AG04449 (cell line): ENCODE measurements at regions not wholly inside any gene's neighbourhood (a gene's known extent, or its start where the extent isn't known, plus 50 kb on each side); places are given as distances from the start of the nearest gene placed in this dataset.

Source experiments
- CTCF ChIA-PET: fragments of 350-600 bp; formaldehyde crosslinking; extraction: SDS; loops from one replicate; lab custom pipeline; 2021; ENCODE audit warnings: antibody characterized with exemption; lab: Yijun Ruan, JAX
- POLR2A ChIA-PET: fragments of 400-600, 350-600 bp; formaldehyde crosslinking; extraction: SDS; loops from one replicate; lab custom pipeline; 2020; ENCODE audit warnings: antibody characterized with exemption, inconsistent platforms; lab: Yijun Ruan, JAX
- DNase-seq: peaks from one replicate; pipeline ENCODE4 v3.0.0-alpha.2; 2010; ENCODE audit warnings: low read depth, low spot score
- H3K4me3 ChIP-seq: 2 replicates; pipeline ENCODE4 v1.5.1; 2011; ENCODE audit warnings: low read depth, mild to moderate bottlenecking, control low read depth, low read length
- TF ChIP-seq, protein P1 (sequence below): IDR thresholded peaks from one replicate; pipeline ENCODE4 v1.5.1; 2011; ENCODE audit warnings: mild to moderate bottlenecking, moderate library complexity, low read length, control low read depth, inconsistent platforms; ENCODE audit not compliant: insufficient read depth; ENCODE audit errors: missing control alignments

- TF ChIP-seq, protein P1, sequence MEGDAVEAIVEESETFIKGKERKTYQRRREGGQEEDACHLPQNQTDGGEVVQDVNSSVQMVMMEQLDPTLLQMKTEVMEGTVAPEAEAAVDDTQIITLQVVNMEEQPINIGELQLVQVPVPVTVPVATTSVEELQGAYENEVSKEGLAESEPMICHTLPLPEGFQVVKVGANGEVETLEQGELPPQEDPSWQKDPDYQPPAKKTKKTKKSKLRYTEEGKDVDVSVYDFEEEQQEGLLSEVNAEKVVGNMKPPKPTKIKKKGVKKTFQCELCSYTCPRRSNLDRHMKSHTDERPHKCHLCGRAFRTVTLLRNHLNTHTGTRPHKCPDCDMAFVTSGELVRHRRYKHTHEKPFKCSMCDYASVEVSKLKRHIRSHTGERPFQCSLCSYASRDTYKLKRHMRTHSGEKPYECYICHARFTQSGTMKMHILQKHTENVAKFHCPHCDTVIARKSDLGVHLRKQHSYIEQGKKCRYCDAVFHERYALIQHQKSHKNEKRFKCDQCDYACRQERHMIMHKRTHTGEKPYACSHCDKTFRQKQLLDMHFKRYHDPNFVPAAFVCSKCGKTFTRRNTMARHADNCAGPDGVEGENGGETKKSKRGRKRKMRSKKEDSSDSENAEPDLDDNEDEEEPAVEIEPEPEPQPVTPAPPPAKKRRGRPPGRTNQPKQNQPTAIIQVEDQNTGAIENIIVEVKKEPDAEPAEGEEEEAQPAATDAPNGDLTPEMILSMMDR: no peak
Measured at GRCh38 chr3:4033296-4033695, 234.1 kb downstream of the LRRN1 start.

GRCh38 chr3:4036046-4036445 lies 236.8 kb downstream of the LRRN1 start:
- DNase-seq: no peak
- ChIA-PET CTCF (no interaction called here), POLR2A (no interaction called here)
- TF ChIP-seq, protein P1: no peak
- no peak overlapping the region for H3K4me3 ChIP-seq

More at GRCh38 chr3:4033296-4033695, 234.1 kb downstream of the LRRN1 start:
- CTCF ChIA-PET: no interaction called here
- no peak for DNase-seq
- no peak overlapping the region for H3K4me3 ChIP-seq
- POLR2A ChIA-PET: no interaction called here

- ChIA-PET POLR2A (no interaction called here), CTCF (no interaction called here)
- TF ChIP-seq, protein P1: no peak
Measured at GRCh38 chr3:4038351-4038750, 239.1 kb downstream of the LRRN1 start.

DNA sequence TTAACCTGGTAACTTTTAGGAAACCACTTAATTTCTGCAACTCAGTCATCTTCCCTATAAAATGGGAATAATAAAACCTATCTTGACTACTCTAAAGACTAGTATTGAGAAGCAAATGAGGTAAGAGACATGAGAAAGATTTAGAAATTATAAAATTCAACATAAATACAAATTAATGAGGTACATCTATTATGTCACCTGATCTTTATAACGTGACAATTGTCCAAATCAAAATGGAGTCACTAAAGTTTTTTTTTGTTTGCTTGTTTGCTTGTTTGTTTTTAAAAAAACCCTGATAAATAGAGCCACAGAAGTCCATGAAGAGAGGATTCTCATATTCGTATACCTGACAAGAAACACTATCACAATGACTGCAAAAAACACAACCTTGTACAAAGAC lies 242.8 kb downstream of the LRRN1 start:
- POLR2A ChIA-PET: no interaction called here
- TF ChIP-seq, protein P1: no peak

More at GRCh38 chr3:4038351-4038750, 239.1 kb downstream of the LRRN1 start:
- no peak for DNase-seq
- no peak overlapping the region for H3K4me3 ChIP-seq

GRCh38 chr3:4042869-4043268 lies 243.6 kb downstream of the LRRN1 start:
- TF ChIP-seq, protein P1: no peak
- no peak overlapping the region for H3K4me3 ChIP-seq
- no peak for DNase-seq
- POLR2A ChIA-PET: no interaction called here
- CTCF ChIA-PET: no interaction called here

More for the DNA sequence above, 242.8 kb downstream of the LRRN1 start:
- no peak for DNase-seq
- no peak overlapping the region for H3K4me3 ChIP-seq
- CTCF ChIA-PET: no interaction called here

DNA sequence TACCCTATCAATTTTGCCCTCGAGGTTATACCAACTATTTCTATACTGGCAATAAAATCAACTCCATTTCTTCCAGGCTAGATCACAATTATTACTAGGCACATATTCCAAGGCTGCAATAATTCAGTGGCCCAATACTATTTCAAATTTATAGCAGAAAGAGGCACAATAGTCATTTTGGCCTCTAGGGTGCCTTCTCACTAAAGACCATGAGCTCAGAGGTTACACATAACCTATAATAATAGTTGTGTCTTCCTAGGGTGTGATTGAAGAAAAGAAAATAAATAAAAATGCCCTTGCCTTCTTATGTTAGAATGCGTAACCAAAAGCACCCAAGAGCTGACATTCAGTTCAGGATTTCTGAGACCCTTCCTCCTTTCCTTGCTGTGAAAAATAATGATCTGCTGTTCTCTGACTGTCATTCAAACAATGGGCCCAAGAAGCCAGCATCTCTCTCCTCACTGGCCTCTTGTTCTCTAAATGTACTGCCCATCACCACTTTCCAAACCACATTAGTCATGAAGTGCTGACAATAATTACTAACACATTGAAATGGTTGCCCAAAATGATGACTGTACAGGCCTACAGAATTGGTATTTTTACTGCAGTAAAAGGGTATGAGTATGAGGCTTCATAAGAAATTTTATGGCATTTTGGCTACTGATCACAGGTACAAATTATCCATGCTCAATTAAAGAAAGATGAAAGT lies 244.8 kb downstream of the LRRN1 start:
- POLR2A ChIA-PET: no interaction called here
- TF ChIP-seq, protein P1: no peak
- H3K4me3 ChIP-seq: no peak overlapping the region
- CTCF ChIA-PET: no interaction called here
- no peak for DNase-seq
